Vagina (tissue), 2 donors: ENCODE measurements at regions not wholly inside any gene's neighbourhood (a gene's known extent, or its start where the extent isn't known, plus 50 kb on each side); places are given as distances from the start of the nearest gene placed in this dataset.

Experiments used
- DNase-seq, 2 donors: peaks; one replicate each; pipeline ENCODE4 v3.0.0-alpha.2; 2017; ENCODE audit errors: extremely low spot score in 2 of 2
- H3K27ac ChIP-seq: fragments of 200-600 bp; sonication (generic); one replicate; pipeline ENCODE4 v1.5.1; 2019
- H3K27me3 ChIP-seq: fragments of 200-600 bp; sonication (generic); one replicate; pipeline ENCODE4 v1.5.1; 2019
- H3K36me3 ChIP-seq, 2 donors: fragments of 200-600 bp; sonication (generic); one replicate each; pipeline ENCODE4 v1.5.1; 2017 to 2019
- H3K4me1 ChIP-seq: fragments of 200-600 bp; sonication (generic); one replicate; pipeline ENCODE4 v1.5.1; 2019
- H3K4me3 ChIP-seq, 2 donors: fragments of 200-600 bp; sonication (generic); 1 replicate in 1 of 2; 2 replicates in 1 of 2; pipeline ENCODE4 v1.5.1; 2016 to 2019
- H3K9me3 ChIP-seq: fragments of 200-600 bp; sonication (generic); one replicate; pipeline ENCODE4 v1.5.1; 2019
- POLR2A ChIP-seq, 2 donors: fragments of 450-650 bp; IDR thresholded peaks; one replicate each; pipeline ENCODE4 v1.6.1; 2017; ENCODE audit warnings: antibody characterized with exemption in 2 of 2, mild to moderate bottlenecking in 2 of 2, moderate library complexity in 2 of 2
- POLR2AphosphoS5 ChIP-seq, 2 donors: sonication (generic); formaldehyde crosslinking; IDR thresholded peaks; one replicate each; pipeline ENCODE4 v1.9.0; 2017; ENCODE audit warnings: antibody characterized with exemption in 2 of 2, mild to moderate bottlenecking in 2 of 2, low read depth in 1 of 2; ENCODE audit not compliant: insufficient read depth in 1 of 2
- intact Hi-C: fragments of 100-400 bp; cut with DNase I; formaldehyde crosslinking; loops from one replicate; pipeline ENCODE4 v1.15.1; 2023
- TF ChIP-seq, protein P1 (sequence below), 3 experiments: fragments of 450-650 bp in 2 of 3; fragments of 200-600 bp in 1 of 3; sonication (generic) in 1 of 3; IDR thresholded peaks; one replicate each; pipeline ENCODE4 v1.5.1; 2017 to 2019; ENCODE audit warnings: antibody characterized with exemption in 3 of 3, mild to moderate bottlenecking in 2 of 3, moderate library complexity in 2 of 3

- Histone ChIP-seq H3K9me3 (no peaks in the 10 kb centered on the region), H3K4me3 (no peak overlapping the region), H3K27me3 (no peaks in the 10 kb centered on the region), H3K4me1 (no peaks in the 10 kb centered on the region), H3K27ac (no peak overlapping the region), H3K36me3 (no peaks in the 10 kb centered on the region)
- no peak for DNase-seq
- intact Hi-C loops: no loop called here
- TF ChIP-seq POLR2A (IDR thresholded peaks at IDR 0.05) (no peak), POLR2AphosphoS5 (IDR thresholded peaks at IDR 0.05; ENCODE audit: insufficient read depth in 1 of 2, low read depth in 1 of 2) (no peak)
- TF ChIP-seq, protein P1, sequence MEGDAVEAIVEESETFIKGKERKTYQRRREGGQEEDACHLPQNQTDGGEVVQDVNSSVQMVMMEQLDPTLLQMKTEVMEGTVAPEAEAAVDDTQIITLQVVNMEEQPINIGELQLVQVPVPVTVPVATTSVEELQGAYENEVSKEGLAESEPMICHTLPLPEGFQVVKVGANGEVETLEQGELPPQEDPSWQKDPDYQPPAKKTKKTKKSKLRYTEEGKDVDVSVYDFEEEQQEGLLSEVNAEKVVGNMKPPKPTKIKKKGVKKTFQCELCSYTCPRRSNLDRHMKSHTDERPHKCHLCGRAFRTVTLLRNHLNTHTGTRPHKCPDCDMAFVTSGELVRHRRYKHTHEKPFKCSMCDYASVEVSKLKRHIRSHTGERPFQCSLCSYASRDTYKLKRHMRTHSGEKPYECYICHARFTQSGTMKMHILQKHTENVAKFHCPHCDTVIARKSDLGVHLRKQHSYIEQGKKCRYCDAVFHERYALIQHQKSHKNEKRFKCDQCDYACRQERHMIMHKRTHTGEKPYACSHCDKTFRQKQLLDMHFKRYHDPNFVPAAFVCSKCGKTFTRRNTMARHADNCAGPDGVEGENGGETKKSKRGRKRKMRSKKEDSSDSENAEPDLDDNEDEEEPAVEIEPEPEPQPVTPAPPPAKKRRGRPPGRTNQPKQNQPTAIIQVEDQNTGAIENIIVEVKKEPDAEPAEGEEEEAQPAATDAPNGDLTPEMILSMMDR (IDR thresholded peaks at IDR 0.05): no peak
Observed at GRCh38 chr4:165716472-165716871, 156.6 kb upstream of the TLL1 start.

GRCh38 chr4:165718660-165719059, 154.4 kb upstream of the TLL1 start:
- Histone ChIP-seq H3K27me3 (no peaks in the 10 kb centered on the region), H3K27ac (no peak overlapping the region), H3K4me3 (no peak overlapping the region), H3K9me3 (no peaks in the 10 kb centered on the region), H3K4me1 (no peaks in the 10 kb centered on the region), H3K36me3 (no peaks in the 10 kb centered on the region)
- TF ChIP-seq POLR2A (IDR thresholded peaks at IDR 0.05) (no peak), POLR2AphosphoS5 (IDR thresholded peaks at IDR 0.05; ENCODE audit: insufficient read depth in 1 of 2, low read depth in 1 of 2) (no peak)
- TF ChIP-seq, protein P1 (IDR thresholded peaks at IDR 0.05): no peak
- DNase-seq: no peak
- intact Hi-C loops: no loop called here

DNA sequence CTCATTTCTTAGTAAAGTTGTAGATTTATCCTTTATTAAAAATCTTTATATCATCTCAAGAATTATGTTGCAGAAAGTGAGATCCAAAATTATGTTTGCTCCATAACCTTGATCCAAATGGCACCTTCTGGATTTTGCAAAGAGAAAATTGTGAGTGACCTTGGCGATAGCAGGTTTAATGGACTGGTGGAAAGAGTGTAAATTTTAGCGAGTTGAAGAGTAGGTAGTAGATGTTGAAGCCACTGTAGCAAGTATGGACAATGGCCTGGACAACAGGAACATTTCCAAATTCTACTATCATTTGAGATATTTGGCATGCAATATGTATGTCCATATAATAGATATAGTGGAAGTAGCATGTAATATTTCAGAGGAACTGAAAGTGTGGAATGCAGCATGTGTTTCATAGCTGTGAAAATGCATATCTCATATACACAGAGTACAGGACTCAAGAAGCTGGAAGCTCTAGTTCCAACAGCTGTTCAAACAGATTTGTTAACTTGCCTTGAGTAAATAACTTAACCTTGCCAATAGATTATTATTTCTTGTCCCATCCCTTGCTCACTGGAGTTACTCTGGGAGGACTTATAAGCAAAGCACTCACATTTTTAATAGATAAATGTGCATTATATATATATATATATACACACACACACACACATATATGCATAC, 152.5 kb upstream of the TLL1 start:
- TF ChIP-seq POLR2A (IDR thresholded peaks at IDR 0.05) (no peak), POLR2AphosphoS5 (IDR thresholded peaks at IDR 0.05; ENCODE audit: insufficient read depth in 1 of 2, low read depth in 1 of 2) (no peak)
- TF ChIP-seq, protein P1 (IDR thresholded peaks at IDR 0.05): no peak
- H3K27ac ChIP-seq: no peak overlapping the region

DNA sequence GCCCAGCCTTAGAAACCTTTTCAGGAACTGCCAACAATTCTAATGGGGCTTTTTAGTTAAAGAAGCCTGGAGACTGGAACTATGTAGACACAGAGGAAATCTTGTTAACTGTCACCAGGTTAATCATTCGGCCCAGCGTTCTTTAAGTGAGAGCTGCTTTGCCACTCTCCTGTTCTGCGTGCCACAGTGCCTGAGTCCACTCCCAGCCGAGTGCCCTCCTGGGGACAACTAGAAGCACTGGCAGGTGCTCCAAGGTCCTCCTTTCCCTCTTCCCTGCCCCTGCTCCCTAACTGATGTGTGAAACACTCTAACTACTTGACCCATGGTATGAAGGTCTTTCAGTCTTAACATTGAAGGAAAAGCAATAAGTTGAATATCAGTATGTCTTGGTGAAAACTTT, 151.2 kb upstream of the TLL1 start:
- Histone ChIP-seq H3K36me3 (no peaks in the 10 kb centered on the region), H3K4me3 (no peak overlapping the region), H3K27me3 (no peaks in the 10 kb centered on the region), H3K27ac (no peak overlapping the region), H3K9me3 (no peaks in the 10 kb centered on the region), H3K4me1 (no peaks in the 10 kb centered on the region)
- TF ChIP-seq POLR2A (IDR thresholded peaks at IDR 0.05): no peak
- intact Hi-C loops: no loop called here
- DNase-seq: no peak

More for the DNA sequence above, 152.5 kb upstream of the TLL1 start:
- no peaks in the 10 kb centered on the region for H3K36me3 ChIP-seq
- H3K4me1 ChIP-seq: no peaks in the 10 kb centered on the region
- no peak for DNase-seq
- H3K27me3 ChIP-seq: no peaks in the 10 kb centered on the region
- intact Hi-C loops: no loop called here
- no peak overlapping the region for H3K4me3 ChIP-seq
- no peaks in the 10 kb centered on the region for H3K9me3 ChIP-seq

GRCh38 chr4:165723051-165723795, 149.8 kb upstream of the TLL1 start:
- intact Hi-C loops: no loop called here

More at GRCh38 chr4:165723051-165723795, 149.8 kb upstream of the TLL1 start:
- H3K4me1 ChIP-seq: no peaks in the 10 kb centered on the region
- no peaks in the 10 kb centered on the region for H3K27me3 ChIP-seq
- H3K27ac ChIP-seq: no peak overlapping the region
- no peaks in the 10 kb centered on the region for H3K9me3 ChIP-seq
- H3K36me3 ChIP-seq: no peaks in the 10 kb centered on the region
- no peak overlapping the region for H3K4me3 ChIP-seq
- TF ChIP-seq POLR2AphosphoS5 (IDR thresholded peaks at IDR 0.05; ENCODE audit: insufficient read depth in 1 of 2, low read depth in 1 of 2) (no peak), POLR2A (IDR thresholded peaks at IDR 0.05) (no peak)
- TF ChIP-seq, protein P1 (IDR thresholded peaks at IDR 0.05): no peak
- no peak for DNase-seq
